HepG2 (cell line): ENCODE measurements at regions not wholly inside any gene's neighbourhood (a gene's known extent, or its start where the extent isn't known, plus 50 kb on each side); places are given as distances from the start of the nearest gene placed in this dataset.

ENCODE experiments used
- CTCF ChIP-seq: sonication (generic); formaldehyde crosslinking; IDR thresholded peaks from 2 replicates; pipeline ENCODE4 v1.5.0; 2020; ENCODE audit warnings: mild to moderate bottlenecking, missing genetic modification reagents, moderate library complexity
- EZH2 ChIP-seq: conservative IDR thresholded peaks from 2 replicates; pipeline ENCODE4 v1.6.1; 2012; ENCODE audit warnings: mild to moderate bottlenecking, low read depth, low read length, moderate library complexity
- FOXA3 ChIP-seq: IDR thresholded peaks from 2 replicates; pipeline ENCODE4 v1.6.1; 2016; ENCODE audit warnings: missing genetic modification reagents, missing compliant biosample characterization
- KDM5B ChIP-seq: sonication (generic); formaldehyde crosslinking; IDR thresholded peaks from 2 replicates; pipeline ENCODE4 v1.4.0; 2020; ENCODE audit warnings: missing genetic modification reagents, mild to moderate bottlenecking, borderline replicate concordance
- MIXL1 ChIP-seq: IDR thresholded peaks from 2 replicates; pipeline ENCODE4 v1.6.1; 2016
- MYPOP ChIP-seq: sonication (generic); formaldehyde crosslinking; IDR thresholded peaks from 2 replicates; pipeline ENCODE4 v1.8.1; 2023; ENCODE audit warnings: mild to moderate bottlenecking, moderate library complexity, missing genetic modification reagents
- SRSF1 ChIP-seq: fragments of 200-400 bp; formaldehyde crosslinking; optimal IDR thresholded peaks from 2 replicates; pipeline ENCODE3; 2017; ENCODE audit warnings: mild to moderate bottlenecking, low read depth, low read length, moderate library complexity
- ZFP82 ChIP-seq: sonication (generic); formaldehyde crosslinking; IDR thresholded peaks from 2 replicates; pipeline ENCODE4 v1.5.1; 2020; ENCODE audit warnings: mild to moderate bottlenecking, missing genetic modification reagents, borderline replicate concordance
- ZNF251 ChIP-seq: sonication (generic); formaldehyde crosslinking; IDR thresholded peaks from 2 replicates; pipeline ENCODE4 v1.9.0; 2021; ENCODE audit warnings: mild to moderate bottlenecking, missing genetic modification reagents
- ZNF3 ChIP-seq: IDR thresholded peaks from 2 replicates; pipeline ENCODE4 v1.7.0; 2017; ENCODE audit warnings: inconsistent platforms
- ZNF382 ChIP-seq: sonication (generic); formaldehyde crosslinking; IDR thresholded peaks from 2 replicates; pipeline ENCODE4 v1.5.0; 2020; ENCODE audit warnings: missing genetic modification reagents, mild to moderate bottlenecking, borderline replicate concordance
- ZSCAN25 ChIP-seq: sonication (generic); formaldehyde crosslinking; IDR thresholded peaks from 2 replicates; pipeline ENCODE4 v1.8.0; 2022; ENCODE audit warnings: mild to moderate bottlenecking, missing genetic modification reagents

DNA sequence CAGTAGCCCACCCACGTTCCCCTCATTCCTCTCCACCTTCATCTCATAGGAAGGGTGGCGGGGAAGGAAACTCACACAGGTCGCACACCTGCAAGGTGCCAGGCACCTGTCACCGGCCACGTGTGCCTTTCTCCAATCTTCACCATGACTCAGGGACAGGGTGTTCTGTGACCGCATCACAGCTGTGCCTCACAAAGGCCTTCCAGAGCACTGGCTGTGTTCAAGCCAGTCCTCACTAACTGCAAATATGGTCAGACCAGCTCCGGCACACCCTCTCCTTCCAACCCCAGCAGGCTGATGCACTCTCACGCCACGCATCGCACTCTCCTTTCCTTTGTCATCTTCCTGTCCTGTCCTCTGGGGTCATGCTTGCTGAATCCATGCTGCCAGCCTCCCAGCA is 415.9 kb downstream of the IRS2 start:
- TF ChIP-seq MIXL1 (no peak), KDM5B (CRISPR knock-in tag) (no peak), CTCF (CRISPR knock-in tag) (no peak), FOXA3 (CRISPR knock-in tag) (no peak), MYPOP (CRISPR knock-in tag) (no peak), EZH2 (no peak), ZNF251 (CRISPR knock-in tag) (no peak), SRSF1 (no peak), ZNF382 (CRISPR knock-in tag) (no peak), ZNF3 (no peak), ZFP82 (CRISPR knock-in tag) (no peak), ZSCAN25 (CRISPR knock-in tag) (no peak)
